ENCODE measurements at regions not wholly inside any gene's neighbourhood (a gene's known extent, or its start where the extent isn't known, plus 50 kb on each side); places are given as distances from the start of the nearest gene placed in this dataset.

DNA sequence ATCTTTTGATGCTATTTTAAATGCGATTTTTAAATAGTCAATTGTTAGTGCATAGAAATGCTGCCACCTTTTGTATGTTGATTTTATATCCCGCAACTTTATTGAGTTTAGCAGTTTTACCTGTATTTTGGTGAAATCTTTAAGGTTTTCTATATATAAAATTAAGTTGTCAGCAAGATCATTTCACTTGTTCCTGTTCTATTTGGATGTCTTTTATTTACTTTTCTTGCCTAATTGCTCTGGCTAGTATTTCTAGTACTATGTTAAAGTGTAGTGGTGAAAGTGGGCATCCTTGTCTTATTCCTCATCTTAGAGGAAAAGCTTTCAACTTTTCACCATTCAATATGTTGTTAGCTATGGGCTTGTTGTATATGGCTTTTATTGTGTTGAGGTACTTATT lies 813.3 kb upstream of the CELF2 start:
- no peak overlapping the region for H3K27ac Mint-ChIP-seq
- no peaks in the 10 kb centered on the region for H3K36me3 Mint-ChIP-seq (ENCODE audit: low read depth)
- no peaks in the 10 kb centered on the region for H3K4me1 Mint-ChIP-seq (ENCODE audit: low read depth)
- intact Hi-C loops (cut with micrococcal nuclease): no loop called here
- no peak overlapping the region for H3K4me3 Mint-ChIP-seq
- H3K27me3 Mint-ChIP-seq: no peaks in the 10 kb centered on the region
- peaks cover 19% of the 10 kb centered on the region for H3K9me3 Mint-ChIP-seq

DNA sequence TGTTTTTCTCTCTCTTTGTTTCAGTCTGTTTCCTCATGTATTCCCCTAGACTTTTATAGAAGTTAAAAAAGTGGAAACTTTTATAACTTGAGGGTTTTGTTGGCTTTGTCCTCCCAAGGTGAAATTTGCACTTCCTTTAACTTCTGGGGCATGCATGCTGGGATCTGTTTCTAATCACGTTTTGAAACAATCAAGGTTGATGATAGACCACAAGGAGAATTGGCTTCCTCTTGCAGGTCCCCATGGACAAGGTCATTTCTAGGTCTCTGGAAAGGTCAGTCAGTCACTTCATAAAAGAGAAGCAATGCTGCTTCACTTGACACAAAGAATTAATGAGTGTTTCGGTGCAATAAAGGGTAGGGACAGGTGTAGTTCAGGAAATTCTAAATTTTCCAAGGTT lies 811.8 kb upstream of the CELF2 start:
- no peaks in the 10 kb centered on the region for H3K4me1 Mint-ChIP-seq (ENCODE audit: low read depth)
- H3K9me3 Mint-ChIP-seq: peaks cover 19% of the 10 kb centered on the region
- H3K36me3 Mint-ChIP-seq (ENCODE audit: low read depth): no peaks in the 10 kb centered on the region
- H3K27ac Mint-ChIP-seq: no peak overlapping the region
- no peak overlapping the region for H3K4me3 Mint-ChIP-seq
- no peaks in the 10 kb centered on the region for H3K27me3 Mint-ChIP-seq
- intact Hi-C loops (cut with micrococcal nuclease): no loop called here

DNA sequence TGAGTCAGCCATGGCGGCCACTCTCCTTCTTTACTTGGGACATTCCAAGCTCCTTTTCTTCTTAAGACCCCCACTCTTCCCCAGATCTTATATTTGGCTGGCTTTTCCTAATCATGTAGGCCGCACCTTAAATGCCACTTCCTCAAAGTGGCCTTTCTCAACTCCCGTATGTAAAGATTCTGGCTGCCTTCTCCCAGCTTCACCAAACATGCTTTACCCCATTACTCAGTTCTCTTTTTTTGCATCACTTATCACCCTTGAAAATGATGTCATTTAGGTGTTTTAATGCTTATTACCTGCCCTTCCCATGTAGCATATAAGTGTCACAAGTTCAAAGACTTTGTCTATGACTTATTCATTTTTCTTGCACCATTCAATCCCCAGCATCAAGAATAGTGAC lies 810.1 kb upstream of the CELF2 start:
- peaks cover 16% of the 10 kb centered on the region for H3K9me3 Mint-ChIP-seq
- H3K4me3 Mint-ChIP-seq: no peak overlapping the region
- H3K27me3 Mint-ChIP-seq: no peaks in the 10 kb centered on the region
- no peaks in the 10 kb centered on the region for H3K4me1 Mint-ChIP-seq (ENCODE audit: low read depth)
- no peaks in the 10 kb centered on the region for H3K36me3 Mint-ChIP-seq (ENCODE audit: low read depth)
- intact Hi-C loops (cut with micrococcal nuclease): no loop called here
- H3K27ac Mint-ChIP-seq: no peak overlapping the region

DNA sequence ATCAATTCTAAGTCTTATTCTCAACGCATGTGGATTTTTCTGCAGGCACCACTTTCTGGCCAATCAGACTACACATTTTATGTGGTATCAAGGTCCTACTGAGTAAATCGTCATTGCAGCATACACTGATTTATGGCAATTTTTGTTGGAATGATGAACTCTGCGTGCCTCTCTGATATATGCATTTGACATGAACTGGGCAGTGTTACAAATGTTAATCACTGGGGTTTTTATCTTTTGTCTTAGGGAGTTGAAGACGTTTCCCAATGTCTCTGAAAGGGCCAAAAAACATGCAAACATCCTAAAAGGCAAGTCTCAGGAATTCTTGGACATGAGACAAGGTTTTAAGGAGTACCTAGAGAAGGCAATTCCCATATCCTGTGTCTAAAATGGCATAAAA lies 809.5 kb upstream of the CELF2 start:
- H3K4me1 Mint-ChIP-seq (ENCODE audit: low read depth): no peaks in the 10 kb centered on the region
- no peak overlapping the region for H3K4me3 Mint-ChIP-seq
- no peaks in the 10 kb centered on the region for H3K27me3 Mint-ChIP-seq
- H3K36me3 Mint-ChIP-seq (ENCODE audit: low read depth): no peaks in the 10 kb centered on the region
- intact Hi-C loops (cut with micrococcal nuclease): no loop called here
- no peak overlapping the region for H3K27ac Mint-ChIP-seq
- H3K9me3 Mint-ChIP-seq: peaks cover 9% of the 10 kb centered on the region

DNA sequence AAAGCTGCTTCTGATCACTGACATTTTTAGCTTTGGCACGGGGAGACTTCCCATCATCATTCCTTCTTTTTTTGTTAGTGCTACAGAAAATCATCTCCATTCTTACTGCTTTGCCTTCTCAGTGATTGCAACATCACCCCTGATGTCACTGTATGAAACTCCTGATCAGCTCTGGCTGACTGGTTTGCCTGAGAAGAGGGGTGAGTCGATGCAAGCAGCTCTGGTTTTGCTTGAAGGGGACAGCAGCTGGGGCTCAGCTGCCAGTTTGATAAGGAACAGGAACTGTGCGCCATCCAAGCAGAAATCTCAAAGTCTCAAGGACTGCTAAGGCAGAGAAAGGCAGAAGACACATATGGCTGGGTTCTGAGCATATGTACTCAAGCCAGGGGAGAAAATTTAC lies 808.5 kb upstream of the CELF2 start:
- intact Hi-C loops (cut with micrococcal nuclease): no loop called here
- Mint-ChIP-seq H3K4me1 (ENCODE audit: low read depth) (no peaks in the 10 kb centered on the region), H3K9me3 (peaks cover 9% of the 10 kb centered on the region), H3K36me3 (ENCODE audit: low read depth) (no peaks in the 10 kb centered on the region), H3K4me3 (no peak overlapping the region), H3K27ac (no peak overlapping the region), H3K27me3 (no peaks in the 10 kb centered on the region)

DNA sequence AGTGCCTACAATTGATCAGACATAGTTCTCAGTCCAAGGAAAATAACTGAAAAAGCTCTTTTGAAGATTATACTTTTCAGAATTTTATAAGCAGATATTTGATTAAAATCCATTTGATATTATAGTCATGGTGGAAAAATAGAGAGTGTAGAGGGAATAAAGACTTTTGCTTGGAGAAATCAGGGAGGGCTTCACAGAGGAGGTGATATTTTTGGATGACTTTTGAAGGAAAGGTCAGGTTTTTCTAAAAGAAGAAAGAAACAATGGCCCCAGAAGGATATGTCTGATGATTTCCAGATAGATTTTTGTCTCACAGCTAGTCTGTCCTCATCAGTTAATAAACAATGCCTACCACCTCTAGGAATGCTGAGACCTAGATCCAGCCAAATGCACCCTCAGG lies 806.3 kb upstream of the CELF2 start:
- intact Hi-C loops (cut with micrococcal nuclease): no loop called here
- no peak overlapping the region for H3K27ac Mint-ChIP-seq
- no peaks in the 10 kb centered on the region for H3K4me1 Mint-ChIP-seq (ENCODE audit: low read depth)

DNA sequence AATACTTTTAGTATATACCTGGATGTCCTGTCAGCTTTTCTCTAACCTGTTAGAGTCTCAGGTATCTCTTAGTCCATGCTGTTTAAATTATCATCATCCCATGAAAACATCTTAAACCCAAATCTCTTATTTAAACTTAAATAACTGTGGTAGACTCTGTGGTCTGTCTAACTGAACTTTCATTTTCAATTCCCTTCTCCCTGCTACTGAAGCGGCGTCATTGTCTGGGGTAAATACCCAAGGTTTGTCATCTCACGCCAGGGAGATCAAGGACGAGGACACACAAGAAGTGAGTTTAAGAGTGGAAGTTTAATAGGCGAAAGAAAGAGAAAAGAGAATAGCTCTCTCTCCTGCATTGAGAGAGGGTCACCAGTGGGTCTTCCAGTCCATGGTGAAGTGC lies 804.4 kb upstream of the CELF2 start:
- Mint-ChIP-seq H3K27me3 (no peaks in the 10 kb centered on the region), H3K4me3 (no peak overlapping the region), H3K4me1 (ENCODE audit: low read depth) (no peaks in the 10 kb centered on the region), H3K36me3 (ENCODE audit: low read depth) (no peaks in the 10 kb centered on the region), H3K9me3 (no peaks in the 10 kb centered on the region), H3K27ac (no peak overlapping the region)
- intact Hi-C loops (cut with micrococcal nuclease): no loop called here

More for the DNA sequence above, 806.3 kb upstream of the CELF2 start:
- peaks cover under 1% of the 10 kb centered on the region for H3K9me3 Mint-ChIP-seq
- H3K4me3 Mint-ChIP-seq: no peak overlapping the region
- no peaks in the 10 kb centered on the region for H3K27me3 Mint-ChIP-seq
- no peaks in the 10 kb centered on the region for H3K36me3 Mint-ChIP-seq (ENCODE audit: low read depth)

DNA sequence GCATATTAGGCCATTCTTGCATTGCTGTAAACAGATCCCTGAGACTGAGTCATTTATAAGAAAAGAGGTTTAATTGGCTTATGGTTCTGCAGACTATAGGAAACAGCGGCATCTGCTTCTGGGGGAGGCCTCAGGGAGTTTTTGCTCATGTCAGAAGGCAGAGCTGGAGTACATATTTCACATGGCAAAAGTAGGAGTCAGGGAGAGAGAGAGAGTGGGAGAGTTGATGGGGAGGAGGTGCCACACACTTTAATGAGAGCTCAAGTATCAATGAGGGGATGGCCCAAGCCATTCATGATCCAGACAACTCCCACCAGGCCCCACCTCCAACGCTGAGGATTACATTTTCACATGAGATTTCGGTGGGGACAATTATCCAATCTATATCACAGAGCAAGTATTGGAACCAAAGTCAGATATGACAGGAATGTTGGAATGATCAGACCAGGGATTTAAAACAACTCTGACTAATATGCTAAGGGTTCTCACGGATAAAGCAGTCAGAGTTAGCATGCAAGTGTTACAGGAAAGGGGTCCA lies 795.3 kb upstream of the CELF2 start:
- no peak overlapping the region for H3K4me3 Mint-ChIP-seq
- no peaks in the 10 kb centered on the region for H3K4me1 Mint-ChIP-seq (ENCODE audit: low read depth)
- no peak overlapping the region for H3K27ac Mint-ChIP-seq
- H3K27me3 Mint-ChIP-seq: no peaks in the 10 kb centered on the region
- H3K9me3 Mint-ChIP-seq: no peaks in the 10 kb centered on the region
- no peaks in the 10 kb centered on the region for H3K36me3 Mint-ChIP-seq (ENCODE audit: low read depth)
- intact Hi-C loops (cut with micrococcal nuclease): no loop called here

DNA sequence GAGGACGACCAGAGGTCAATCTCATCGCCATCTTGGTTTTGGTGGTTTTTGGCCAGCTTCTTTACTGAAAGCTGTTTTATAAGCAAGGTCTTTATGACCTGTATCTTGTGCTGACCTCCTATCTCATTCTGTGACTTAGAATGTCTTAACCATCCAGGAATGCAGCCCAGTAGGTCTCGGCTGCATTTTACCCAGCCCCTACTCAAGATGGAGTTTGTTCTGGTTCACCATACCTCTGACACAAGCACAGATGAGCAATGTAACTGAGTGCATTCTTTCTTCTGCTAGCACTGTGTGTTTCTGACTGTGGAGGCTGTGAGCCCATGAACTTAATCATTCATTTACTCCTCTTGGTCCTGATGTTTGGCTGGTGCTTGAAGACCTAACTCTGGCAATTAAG lies 794.5 kb upstream of the CELF2 start:
- H3K4me1 Mint-ChIP-seq (ENCODE audit: low read depth): no peaks in the 10 kb centered on the region
- H3K9me3 Mint-ChIP-seq: no peaks in the 10 kb centered on the region
- H3K27ac Mint-ChIP-seq: no peak overlapping the region
- intact Hi-C loops (cut with micrococcal nuclease): no loop called here
- H3K27me3 Mint-ChIP-seq: no peaks in the 10 kb centered on the region
- H3K36me3 Mint-ChIP-seq (ENCODE audit: low read depth): no peaks in the 10 kb centered on the region
- no peak overlapping the region for H3K4me3 Mint-ChIP-seq

DNA sequence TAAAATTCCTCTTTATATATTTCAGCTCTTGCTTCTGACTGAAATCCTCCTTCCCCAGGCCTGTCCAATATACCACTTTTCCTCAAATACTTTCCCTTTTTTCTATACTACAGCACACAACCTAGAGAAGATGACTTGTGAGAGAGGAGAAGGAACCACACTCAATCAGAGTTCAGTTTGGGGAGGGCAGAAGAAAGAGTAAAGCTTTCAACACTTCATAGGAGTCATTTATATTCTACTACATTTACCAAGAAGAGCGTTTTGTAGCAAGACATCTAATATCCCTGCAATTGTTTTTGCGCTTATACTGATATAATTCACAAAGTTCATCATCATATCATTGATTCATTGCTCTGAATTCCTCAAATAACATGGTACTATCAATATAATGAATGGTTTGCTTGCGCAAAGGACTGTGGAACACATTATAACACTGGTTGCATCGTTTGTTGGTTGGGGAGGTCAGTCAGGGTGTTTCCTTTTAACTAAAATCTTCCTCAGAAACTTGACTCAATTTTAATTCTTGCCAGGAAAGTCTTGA lies 792.5 kb upstream of the CELF2 start:
- intact Hi-C loops (cut with micrococcal nuclease): no loop called here
- Mint-ChIP-seq H3K36me3 (ENCODE audit: low read depth) (no peaks in the 10 kb centered on the region), H3K9me3 (peaks cover 8% of the 10 kb centered on the region), H3K4me3 (no peak overlapping the region), H3K27ac (no peak overlapping the region), H3K4me1 (ENCODE audit: low read depth) (no peaks in the 10 kb centered on the region), H3K27me3 (no peaks in the 10 kb centered on the region)

DNA sequence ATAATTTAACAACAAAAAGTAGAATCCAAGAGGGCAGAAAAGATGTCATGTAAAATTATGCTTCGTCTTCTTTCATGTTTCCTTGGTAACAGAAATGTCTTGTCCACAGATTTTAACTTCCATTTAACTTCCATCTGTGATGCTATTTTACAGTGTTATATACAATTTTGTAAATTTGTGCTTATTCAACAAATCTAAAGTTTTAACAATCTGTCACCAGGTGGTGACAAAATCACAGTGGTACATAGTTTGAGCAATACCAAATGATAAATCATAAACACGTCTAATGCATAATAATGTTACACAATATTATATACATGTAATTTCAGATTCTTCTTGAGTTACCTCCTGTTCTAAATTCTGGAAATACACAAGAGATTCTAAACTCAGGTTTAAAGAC lies 784.4 kb upstream of the CELF2 start:
- intact Hi-C loops (cut with micrococcal nuclease): no loop called here
- Mint-ChIP-seq H3K27ac (no peak overlapping the region), H3K9me3 (peaks cover 8% of the 10 kb centered on the region), H3K4me3 (no peak overlapping the region), H3K27me3 (no peaks in the 10 kb centered on the region), H3K36me3 (ENCODE audit: low read depth) (no peaks in the 10 kb centered on the region), H3K4me1 (ENCODE audit: low read depth) (no peaks in the 10 kb centered on the region)

DNA sequence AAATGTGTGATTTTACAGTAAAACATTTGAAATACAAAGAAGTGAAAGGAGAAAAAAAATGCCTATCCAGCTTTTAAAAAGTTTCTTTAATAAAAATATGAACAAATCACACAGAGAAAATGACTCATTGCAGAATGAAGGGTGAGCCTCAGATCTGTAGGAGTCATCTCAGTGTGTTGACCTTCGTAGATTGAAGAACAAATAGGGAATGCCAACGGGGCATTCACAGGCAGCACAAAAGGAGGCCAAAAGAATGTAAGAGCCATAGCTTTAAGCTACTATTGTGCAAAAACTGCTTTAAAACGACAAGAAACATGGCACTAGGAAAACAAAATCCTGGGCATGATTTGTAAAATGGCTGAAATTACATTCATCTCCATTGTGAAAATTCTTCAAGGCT lies 782.7 kb upstream of the CELF2 start:
- Mint-ChIP-seq H3K4me3 (no peak overlapping the region), H3K4me1 (ENCODE audit: low read depth) (no peaks in the 10 kb centered on the region), H3K9me3 (no peaks in the 10 kb centered on the region), H3K27ac (no peak overlapping the region), H3K36me3 (ENCODE audit: low read depth) (no peaks in the 10 kb centered on the region), H3K27me3 (no peaks in the 10 kb centered on the region)
- intact Hi-C loops (cut with micrococcal nuclease): no loop called here

DNA sequence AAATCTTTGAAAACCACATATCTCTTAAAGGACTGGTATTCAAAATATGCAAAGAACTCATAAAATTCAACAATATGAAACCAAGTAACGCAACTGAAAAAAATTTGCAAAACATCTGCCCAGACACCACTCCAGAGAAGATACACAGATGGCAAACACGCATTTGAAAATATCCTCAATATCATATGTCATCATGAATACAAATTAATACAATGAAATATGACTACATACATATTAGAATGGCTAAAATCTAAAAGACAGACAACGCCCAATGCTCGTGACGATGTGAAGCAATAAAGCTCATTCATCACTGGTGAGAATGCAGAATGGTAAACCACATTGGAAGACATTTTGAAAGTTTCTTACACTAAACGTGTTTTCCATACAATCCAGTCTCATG lies 770.1 kb upstream of the CELF2 start:
- Mint-ChIP-seq H3K36me3 (ENCODE audit: low read depth) (no peaks in the 10 kb centered on the region), H3K4me3 (no peak overlapping the region), H3K27ac (no peak overlapping the region), H3K4me1 (ENCODE audit: low read depth) (no peaks in the 10 kb centered on the region), H3K9me3 (no peaks in the 10 kb centered on the region), H3K27me3 (no peaks in the 10 kb centered on the region)
- intact Hi-C loops (cut with micrococcal nuclease): no loop called here

DNA sequence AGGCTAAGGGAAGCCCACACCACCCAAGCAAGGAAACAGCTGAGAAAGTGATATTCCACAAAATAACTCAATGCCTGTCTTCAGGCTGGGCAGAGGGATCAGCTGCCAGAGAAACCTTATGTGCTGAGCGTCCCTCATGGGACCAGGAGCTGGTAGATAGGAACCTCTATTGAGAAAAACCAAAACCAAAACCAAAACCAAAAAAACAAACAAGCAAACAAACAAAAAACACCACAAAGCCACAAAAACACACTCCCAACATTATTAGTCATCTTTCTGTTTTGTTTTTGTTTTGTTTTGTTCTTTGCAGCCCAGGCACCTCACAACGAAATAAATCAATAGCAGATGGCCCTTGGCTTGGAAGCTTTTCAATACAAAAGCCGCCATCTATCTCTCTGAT lies 760.8 kb upstream of the CELF2 start:
- no peaks in the 10 kb centered on the region for H3K27me3 Mint-ChIP-seq
- peaks cover 9% of the 10 kb centered on the region for H3K9me3 Mint-ChIP-seq
- H3K4me1 Mint-ChIP-seq (ENCODE audit: low read depth): no peaks in the 10 kb centered on the region
- H3K36me3 Mint-ChIP-seq (ENCODE audit: low read depth): no peaks in the 10 kb centered on the region
- H3K4me3 Mint-ChIP-seq: no peak overlapping the region
- intact Hi-C loops (cut with micrococcal nuclease): no loop called here
- H3K27ac Mint-ChIP-seq: no peak overlapping the region

DNA sequence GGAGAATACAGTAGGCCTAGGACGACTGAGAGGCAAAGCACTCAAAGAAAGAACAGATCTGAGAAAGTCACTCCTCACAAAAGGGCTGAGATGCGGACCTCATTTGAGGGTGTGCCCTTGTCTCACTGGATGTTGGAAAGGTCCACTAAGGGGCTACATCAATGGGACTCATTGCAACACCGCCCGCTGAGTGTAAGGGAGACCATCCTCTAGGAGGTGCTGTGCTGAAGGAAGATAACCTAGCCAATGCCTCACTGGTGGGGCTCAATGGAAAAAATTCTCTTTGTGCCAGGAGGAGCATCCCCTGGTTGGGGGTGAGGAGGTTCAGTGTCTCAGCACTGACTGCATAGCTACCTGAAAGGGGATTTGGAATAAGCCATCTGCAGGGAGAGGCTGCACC lies 758.7 kb upstream of the CELF2 start:
- H3K36me3 Mint-ChIP-seq (ENCODE audit: low read depth): no peaks in the 10 kb centered on the region
- intact Hi-C loops (cut with micrococcal nuclease): no loop called here
- H3K4me3 Mint-ChIP-seq: no peak overlapping the region
- H3K4me1 Mint-ChIP-seq (ENCODE audit: low read depth): no peaks in the 10 kb centered on the region
- no peaks in the 10 kb centered on the region for H3K27me3 Mint-ChIP-seq
- peaks cover 17% of the 10 kb centered on the region for H3K9me3 Mint-ChIP-seq
- H3K27ac Mint-ChIP-seq: no peak overlapping the region

Data from dendritic cell treated with granulocyte-macrophage colony-stimulating factor and Interleukin-4, amounts not matched to agents 40 ng/mL and 50 ng/mL, for 4 days (primary cell).